ENCODE measurements at regions not wholly inside any gene's neighbourhood (a gene's known extent, or its start where the extent isn't known, plus 50 kb on each side); places are given as distances from the start of the nearest gene placed in this dataset.

DNA sequence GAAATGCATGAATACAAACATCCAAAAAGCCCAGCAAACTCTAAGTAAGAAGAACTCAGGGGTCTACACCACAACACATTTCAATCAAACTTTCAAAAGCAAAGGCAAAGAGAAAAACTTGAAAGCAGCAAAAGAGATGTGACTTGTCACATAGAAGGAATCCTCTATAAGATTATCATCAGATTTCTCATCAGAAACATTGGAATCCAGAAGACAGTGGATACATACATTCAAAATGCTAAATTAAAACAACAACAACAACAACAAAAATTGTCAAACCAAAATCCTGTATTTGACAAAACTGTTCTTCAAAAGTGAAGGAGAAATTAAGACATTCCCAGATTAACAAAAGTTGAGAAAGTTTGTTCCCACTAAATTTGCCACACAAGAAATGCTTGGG is 362.7 kb downstream of the ZNF608 start:
- no peak for DNase-seq

DNA sequence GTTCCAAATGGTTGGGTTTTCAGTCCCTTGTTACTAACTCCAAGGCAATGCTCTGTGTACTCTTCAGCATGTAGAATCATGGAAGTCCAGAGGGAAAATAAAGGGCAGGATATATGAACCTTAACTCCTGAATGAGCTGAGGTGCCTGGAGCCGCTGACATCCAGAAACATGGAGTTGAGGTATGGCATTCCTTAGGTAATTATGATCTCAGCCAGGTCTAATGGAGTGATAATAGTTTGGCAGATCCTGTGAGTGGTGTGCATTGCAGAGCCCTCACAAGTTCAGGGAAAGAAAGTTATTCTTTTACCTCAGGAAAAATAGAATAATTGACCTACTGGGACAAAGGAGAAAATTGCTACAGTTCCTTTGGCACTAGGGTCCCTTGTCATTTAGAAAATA is 369.1 kb downstream of the ZNF608 start:
- no peak for DNase-seq

DNA sequence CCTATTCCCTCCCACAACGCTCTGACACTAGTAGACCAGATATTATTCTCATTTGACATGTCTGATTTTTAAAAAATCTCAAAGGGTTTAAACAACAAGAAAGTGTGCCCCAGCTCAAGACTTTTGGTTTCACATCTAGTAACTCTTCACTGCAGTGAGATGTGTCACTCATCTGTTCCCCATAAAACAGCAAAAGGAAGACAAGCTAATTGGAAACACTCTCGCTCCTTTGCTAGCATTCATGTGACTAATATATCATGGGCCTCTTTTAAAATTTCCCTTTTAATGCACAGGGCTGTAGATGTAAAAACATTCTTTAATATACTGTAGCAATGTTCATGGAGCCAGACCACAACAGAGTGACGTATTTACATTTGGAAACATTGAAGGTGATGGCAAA is 372.6 kb downstream of the ZNF608 start:
- no peak for DNase-seq

DNA sequence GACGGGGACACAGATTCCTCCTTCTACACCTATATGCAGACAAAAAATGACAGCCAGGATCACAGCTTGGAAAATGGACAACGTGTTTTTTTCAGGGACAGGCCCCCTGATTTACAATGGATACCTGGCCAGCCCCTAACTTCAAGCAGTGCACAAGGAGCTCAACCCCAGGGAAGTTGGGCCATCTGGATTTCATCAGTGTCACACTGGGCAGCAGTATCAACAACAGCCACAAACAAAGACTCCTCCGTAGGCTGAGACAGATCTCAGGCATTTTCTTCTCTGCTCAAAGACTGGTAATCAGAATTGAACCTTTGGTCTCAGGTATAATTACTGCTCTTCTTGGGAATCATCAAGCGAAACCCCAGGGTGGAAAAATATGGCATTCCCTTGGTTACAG is 374.0 kb downstream of the ZNF608 start:
- peak in 1 of 3 donors; percentile 17 for DNase-seq

DNA sequence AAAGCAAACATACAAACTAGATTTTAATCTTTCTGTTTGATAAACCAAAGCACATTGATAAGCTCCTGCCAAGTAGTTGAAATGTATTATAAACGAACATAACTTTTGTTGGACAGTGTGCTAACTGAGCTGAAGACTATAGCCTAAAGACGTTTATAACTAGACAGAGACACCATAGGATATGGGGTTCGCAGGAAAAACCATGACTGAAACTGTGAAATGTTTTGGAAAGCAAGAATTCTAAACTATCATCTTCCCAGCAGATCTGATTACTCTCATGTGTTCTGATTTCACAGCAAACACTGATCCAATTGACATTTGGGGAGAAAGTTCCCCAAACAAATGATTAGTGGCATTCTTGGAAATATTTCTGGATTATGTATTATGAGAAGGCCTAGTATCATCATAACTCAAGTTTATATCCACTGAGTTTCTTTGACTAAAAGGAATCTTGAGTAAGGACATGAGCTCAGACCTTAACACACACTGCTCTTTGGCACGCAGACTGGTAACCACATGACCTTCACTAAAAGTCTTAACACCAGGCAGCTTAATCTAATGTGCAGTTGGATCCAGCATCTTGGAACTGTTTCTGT is 375.2 kb downstream of the ZNF608 start:
- peak; percentile 28 to 68 (median 57) for DNase-seq

DNA sequence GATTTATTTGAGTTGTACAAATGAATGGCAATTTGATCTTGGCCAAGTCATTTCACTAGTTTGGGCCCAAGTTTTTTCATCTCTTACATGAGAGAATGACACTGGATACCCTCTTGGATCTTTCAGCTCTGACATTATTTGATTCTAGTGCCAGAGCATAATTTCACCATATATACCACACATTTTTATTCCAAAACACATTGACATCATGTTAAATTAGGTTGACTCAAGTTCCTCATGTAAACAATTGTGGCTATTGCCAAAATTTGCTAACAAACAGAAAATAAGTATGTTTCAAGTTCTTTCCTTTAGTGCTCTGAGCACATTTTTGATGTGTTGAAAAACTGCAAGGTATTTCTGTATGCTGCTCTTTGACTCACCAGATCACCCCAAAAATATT is 375.8 kb downstream of the ZNF608 start:
- DNase-seq: peak in 1 of 3 donors; percentile 31

DNA sequence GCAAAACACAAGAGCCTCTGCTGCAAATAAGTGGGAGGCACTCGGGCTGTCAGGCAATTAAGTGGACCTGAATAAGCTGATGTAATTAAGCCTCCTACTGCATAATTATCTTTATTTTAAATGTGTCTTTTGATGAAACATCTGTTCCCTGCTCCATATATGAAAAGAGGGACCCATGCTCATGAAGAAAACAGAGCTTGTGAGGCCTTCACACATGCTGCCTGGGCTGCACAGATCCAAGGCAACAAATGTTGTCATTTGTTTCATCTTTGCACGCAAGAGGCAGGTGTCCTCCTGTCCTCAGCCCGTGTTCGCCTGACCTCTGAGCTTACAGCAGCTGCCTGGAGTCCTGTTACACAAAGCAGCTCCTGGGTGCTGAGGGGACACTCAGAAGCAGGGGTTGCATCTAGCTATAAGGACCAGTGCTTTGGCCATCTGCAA is 381.1 kb downstream of the ZNF608 start:
- peak in 1 of 3 donors; percentile 26 for DNase-seq

DNA sequence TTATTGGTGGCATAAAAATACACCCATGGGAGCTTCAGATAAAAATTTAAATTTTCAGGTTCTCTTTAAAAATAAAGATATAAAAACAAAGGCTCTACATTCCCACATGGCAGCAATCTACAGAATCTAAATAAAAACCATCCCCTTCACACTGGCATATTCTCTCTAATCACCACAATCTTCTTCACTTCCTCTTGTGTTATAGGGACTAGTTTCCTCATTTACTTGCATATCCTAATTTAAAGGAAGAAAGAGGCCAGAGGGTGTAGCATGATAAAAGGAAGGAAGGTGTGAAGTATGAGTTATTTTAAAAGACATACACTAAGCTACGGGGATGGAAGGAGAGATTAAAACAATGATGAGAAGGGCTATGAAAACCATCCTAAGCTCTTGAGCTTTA is 390.5 kb downstream of the ZNF608 start:
- no peak for DNase-seq

DNA sequence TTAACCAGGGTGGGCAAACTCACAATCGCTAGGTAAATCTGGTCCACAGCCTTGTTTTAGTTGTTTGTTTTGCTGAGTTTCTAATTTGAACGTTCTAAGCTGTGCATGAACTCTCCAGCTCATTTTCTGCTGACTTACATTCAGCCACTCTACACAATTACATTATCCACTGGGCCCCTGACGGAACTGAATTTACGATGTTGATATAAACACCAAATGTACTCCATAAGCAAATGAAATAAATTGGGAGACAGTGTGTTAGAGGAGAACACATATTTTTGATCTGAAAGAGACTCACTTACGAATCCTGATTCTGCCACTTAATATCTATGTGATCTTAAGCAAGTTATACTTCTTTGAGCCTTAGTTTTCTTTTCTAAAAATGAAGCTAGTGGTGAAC is 393.4 kb downstream of the ZNF608 start:
- no peak for DNase-seq

DNA sequence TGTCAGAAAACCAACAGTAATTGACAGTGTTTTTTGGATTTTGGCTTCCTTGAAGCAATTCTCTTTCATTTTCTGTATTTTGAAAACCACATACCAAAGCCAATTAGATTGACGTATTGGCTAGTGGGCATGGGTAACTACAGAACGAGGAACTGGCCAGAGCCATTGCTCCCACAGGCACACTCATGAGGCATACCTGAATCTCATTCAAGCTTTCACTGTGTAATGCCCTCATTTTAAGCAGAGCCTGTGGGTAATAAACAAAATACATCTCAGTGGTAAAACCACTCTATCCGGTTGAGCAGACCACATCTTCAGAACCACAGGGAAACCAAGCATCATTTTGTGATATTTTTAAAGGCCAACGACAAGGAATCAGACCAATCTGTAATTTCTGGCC is 394.1 kb downstream of the ZNF608 start:
- DNase-seq: no peak

DNA sequence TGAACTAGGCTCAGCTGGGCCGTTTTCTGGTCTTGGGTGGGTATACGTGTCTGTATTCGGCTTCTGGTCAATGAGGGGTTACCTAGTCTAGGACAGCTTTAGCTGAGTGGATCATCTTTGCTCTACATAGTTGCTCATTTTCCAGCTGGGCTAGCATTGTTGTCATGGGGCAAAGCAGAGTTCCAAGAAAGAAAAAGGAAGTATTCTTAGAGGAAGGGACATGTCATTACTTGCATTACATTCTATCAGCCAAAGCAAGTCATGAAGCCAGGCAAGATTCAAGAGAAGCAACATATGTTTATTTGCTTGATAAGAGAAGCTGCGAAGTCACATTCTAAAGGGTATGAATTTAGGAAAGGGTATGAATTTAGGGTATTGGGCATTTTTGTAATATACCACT is 396.5 kb downstream of the ZNF608 start:
- no peak for DNase-seq

DNA sequence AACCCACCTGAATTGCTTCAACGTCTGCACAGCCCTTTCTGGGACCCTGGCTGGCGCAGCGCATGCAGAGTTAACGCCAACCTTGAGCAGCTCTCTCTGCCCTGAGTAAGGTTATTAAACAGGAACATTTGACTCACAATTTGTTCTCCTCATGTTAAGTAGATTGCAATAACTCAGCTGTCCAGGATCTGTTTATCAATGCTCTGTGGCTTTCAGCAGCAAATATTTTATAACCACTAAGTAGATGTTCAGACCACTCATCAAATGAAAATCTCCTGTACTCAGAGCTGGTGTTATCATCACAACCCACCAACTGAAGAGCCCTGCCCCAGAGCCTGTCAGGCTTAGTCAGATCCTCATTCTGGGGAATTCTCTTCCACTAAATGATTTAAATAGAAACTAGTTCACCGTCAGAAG is 403.0 kb downstream of the ZNF608 start:
- peak in 2 of 3 donors; percentile 14 to 86 for DNase-seq

DNA sequence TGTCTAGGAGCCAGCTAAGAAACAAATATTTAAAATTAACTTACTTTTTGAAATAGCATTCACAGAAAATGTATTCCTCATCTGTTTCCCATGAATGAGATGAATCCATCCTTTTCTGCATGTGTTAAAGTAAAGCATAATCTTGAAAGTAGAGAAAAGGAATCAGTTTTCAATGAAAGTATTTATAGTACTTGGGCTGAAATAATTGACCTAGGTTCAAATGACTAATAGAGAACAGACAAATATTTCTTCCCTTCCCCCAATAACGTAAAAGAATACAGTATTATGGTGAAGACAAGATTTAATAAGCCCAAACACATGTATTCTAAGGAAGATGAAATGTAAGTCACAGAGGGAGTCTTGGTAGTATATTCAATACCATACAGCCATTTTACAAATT is 403.5 kb downstream of the ZNF608 start:
- DNase-seq: peak in 1 of 3 donors; percentile 43

DNA sequence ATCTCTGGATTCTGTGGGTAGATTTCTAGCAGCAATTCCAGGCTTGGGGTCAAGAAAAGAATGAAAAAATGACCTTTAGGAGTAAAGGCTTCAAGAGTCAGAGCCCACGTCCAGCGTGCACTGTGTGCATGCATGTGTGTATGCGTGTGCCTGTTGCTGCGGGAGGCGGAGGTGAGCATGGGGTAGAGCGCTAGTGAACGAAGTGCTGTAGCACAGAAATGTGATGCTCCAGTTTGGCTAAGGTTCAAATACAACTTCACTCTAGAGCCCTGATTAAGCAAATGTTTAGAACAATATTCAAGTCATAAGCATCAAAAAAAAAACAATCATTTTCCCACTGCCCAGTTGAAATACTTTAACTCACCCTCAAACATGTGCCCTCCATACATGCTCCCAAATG is 403.9 kb downstream of the ZNF608 start:
- DNase-seq: peak; percentile 52 to 90 (median 61)

DNA sequence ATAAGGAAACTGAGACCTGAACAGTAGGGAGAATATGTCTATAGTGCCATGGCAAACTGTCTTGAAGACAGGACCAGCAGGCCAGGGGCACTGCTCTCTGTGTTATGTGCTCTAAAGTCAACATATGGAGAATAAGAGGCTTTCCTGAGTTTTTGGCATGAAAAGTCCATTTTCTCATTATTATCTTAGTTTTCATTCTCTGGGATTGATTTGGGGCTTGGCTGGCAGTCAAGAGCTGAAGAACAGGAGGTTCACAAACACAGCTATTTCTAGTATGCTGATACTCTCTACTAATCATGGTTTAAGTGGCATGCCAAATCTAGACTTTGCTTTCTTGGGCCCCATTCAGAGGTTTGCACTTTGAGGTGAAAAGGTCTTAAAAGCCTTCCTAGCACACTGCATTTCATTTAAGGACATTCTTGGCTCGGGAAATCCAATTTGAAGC is 404.4 kb downstream of the ZNF608 start:
- DNase-seq: peak in 2 of 3 donors; percentile 72 to 77

DNA sequence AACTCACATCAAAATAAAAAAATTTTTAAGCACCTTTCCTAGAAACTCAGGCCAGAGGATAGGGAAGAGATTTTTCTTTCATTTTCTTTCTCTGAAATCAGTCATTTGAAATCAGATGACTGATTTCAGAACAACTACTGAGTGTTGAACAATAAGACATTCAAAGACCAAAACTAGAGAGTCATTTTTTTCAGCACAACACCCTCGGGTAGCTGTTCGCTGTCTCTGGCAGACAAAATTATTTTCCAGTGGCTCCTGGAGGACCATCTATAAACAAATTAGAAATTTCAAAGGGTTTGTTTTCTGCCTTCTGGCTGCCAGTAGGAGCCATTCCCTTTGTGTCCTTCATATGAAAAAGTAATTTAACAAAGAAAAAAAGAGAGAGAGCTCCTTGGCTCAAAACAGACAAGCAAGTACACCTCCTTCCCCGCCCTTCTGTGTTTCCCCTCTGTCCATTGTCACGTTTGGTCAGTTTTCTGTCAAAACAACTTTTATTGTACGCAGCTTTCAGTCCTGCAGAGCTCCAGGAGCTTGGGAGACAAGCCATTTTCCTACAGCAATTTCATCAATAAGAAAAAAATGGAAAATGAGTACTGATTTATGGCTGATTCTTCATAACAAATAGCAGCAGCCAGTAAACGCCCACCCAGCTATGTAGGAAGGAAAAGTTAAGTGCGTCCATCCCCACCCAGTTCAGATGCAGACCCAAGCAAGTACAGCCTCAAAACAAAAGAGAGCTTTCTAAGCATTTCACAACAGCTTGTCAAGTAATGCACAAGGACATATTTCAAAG is 405.2 kb downstream of the ZNF608 start:
- peak; percentile 75 to 93 (median 79) for DNase-seq

DNA sequence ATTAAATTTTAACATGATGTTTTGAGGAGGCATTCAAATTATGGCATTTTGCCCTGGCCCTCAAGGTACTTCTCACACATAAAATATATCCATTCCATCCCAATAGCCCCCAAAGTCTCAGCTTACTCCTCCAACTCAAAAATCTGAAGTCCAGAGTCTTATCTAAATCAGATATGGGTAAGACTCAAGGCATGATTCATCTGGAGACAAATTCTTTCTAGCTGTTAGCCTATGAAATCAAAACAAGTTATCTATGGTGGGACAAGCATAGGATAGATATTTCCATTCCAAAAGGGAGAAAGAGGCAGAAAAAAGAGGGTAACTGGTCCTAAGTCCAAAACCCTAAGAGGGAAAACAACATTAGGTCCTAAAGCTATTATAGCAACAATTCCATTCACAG is 408.4 kb downstream of the ZNF608 start:
- no peak for DNase-seq

DNA sequence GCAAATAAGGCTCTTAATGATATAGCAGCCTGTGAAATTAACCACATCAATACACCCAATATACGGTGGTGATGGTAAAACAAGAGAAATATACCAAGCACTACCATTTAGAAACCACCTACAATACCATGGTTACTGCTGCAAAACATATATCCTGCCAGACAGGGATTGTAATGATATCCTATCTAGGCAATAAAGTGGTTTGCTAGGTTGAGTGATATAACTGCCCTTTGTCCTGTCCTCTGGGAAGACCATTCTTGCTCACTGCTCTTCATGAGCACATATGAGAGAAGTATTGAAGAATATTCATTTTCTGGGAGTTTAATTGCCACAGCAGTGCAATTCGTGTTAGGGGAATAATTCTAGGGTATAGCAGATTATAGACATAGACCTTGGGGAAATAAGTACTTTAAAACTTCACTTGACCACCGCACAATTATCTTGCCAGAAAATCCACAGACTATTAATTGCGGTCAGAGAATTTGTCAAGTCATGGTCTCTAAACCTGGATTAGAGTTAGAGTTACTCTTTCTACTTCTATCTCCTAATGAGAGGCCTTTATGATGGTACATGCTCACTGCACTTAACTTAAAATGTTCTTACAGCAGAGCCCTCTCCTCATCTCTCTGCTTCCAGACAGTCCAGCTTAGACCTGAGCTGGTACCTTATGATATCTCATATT is 413.0 kb downstream of the ZNF608 start:
- DNase-seq: no peak

DNA sequence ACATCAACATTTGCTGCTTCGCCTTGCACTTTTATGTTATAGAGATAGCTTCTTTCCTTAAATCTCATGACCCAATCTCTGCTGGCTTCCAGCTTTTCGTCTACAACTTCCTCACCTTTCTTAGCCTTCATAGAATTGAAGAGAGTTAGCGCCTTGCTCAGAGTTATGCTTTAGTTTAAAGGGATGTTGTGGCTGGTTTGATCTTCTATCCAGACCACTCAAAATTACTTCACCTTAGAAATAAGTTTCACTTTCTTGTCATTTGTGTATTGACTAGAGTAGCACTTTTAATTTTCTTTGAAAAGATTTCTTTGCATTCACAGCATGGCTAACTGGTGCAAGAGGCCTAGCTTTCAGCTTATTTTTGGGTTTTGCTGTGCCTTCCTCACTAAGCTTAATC is 414.2 kb downstream of the ZNF608 start:
- DNase-seq: no peak

DNA sequence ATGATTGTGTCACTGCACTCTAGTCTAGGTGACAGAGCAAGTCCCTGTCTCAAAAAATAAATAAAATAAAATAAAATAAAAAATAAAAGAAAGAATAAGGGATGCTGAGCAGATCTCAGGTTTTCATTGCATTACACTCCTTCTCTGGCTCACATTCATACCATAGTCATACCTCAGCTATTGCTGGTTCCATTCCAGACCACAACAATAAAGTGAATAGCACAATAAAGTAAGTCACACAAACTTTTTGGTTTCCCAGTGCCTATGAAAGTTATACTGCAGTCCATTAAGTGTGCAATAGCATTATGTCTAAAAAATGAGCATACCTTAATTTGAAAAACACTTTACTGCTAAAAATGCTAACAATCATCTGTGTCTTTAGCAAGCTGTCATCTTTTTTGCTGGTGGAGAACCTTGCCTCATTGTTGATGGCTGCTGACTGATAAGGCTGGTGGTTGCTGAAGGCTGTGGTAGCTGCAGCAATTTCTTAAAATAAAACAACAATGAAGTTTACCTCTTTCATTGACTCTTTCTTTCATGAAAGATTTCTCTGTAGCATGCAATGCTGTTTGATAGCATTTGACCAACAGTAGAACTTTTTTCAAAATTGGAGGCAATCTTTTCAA is 415.7 kb downstream of the ZNF608 start:
- DNase-seq: peak in 1 of 3 donors; percentile 5

DNA sequence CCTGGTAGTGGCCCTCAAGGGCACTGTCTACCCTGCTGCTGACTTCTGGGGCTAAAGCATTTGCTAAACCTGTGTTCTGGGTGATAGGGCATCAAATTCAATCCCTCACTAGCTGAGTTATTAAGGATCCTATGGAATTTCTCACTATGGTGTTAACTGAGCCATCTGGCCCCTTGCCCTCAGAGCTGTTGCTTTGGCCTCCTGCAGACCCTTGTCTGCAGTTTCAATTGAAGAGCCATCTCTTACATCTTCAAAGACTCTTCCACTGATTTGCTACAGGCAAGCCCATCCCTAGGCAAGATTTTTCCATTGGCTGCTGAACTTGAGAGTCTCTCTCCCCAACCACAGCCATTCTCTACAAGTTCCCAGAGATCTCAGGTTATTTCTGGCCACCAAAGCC is 418.2 kb downstream of the ZNF608 start:
- no peak for DNase-seq

DNA sequence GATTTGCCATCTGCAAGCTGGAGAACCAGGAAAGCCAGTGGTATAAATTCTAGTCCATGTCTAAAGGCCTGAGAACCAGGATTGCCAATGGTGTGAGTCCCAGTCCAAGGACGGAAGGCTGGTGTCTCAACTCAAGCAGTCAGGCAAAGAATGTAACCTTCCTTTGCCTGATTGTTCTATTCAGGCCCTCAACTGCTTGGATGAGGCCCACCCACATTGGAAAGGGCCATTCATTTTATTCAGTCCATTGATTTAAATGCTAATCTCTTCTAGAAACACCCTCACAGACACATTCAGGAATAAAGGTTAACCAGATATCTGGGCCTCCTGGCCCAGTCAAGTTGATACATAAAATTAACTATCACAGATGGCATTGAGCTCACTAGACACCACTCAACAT is 427.8 kb downstream of the ZNF608 start:
- DNase-seq: no peak
